ENCODE measurements at regions not wholly inside any gene's neighbourhood (a gene's known extent, or its start where the extent isn't known, plus 50 kb on each side); places are given as distances from the start of the nearest gene placed in this dataset.

GRCh38 chr2:16071865-16072637, 131.7 kb downstream of the MYCN start:
- no peak for ATAC-seq
- TF ChIP-seq ARNTL (CRISPR knock-in tag; IDR thresholded peaks at IDR 0.05; ENCODE audit: borderline replicate concordance, low read depth) (no peak), CSDC2 (CRISPR knock-in tag; IDR thresholded peaks at IDR 0.05) (no peak), ISL1 (CRISPR knock-in tag; IDR thresholded peaks at IDR 0.05) (no peak), CSRNP3 (CRISPR knock-in tag; IDR thresholded peaks at IDR 0.05) (no peak), TOX (CRISPR knock-in tag; IDR thresholded peaks at IDR 0.05; ENCODE audit: borderline replicate concordance) (no peak), CREB5 (CRISPR knock-in tag; IDR thresholded peaks at IDR 0.05; ENCODE audit: low read depth) (no peak), POU6F1 (CRISPR knock-in tag; IDR thresholded peaks at IDR 0.05; ENCODE audit: borderline replicate concordance, low read depth) (no peak), TSHZ2 (CRISPR knock-in tag; IDR thresholded peaks at IDR 0.05) (no peak), ZNF565 (CRISPR knock-in tag; conservative IDR thresholded peaks at IDR 0.05; ENCODE audit: low read depth) (no peak), PPARA (CRISPR knock-in tag; IDR thresholded peaks at IDR 0.05; ENCODE audit: borderline replicate concordance) (no peak), OSR1 (CRISPR knock-in tag; IDR thresholded peaks at IDR 0.05) (no peak), ZNF70 (CRISPR knock-in tag; IDR thresholded peaks at IDR 0.05) (no peak), SNAI2 (CRISPR knock-in tag; IDR thresholded peaks at IDR 0.05) (no peak), TCF4 (CRISPR knock-in tag; IDR thresholded peaks at IDR 0.05; ENCODE audit: borderline replicate concordance) (no peak), ZFP30 (CRISPR knock-in tag; IDR thresholded peaks at IDR 0.05) (no peak), PATZ1 (CRISPR knock-in tag; IDR thresholded peaks at IDR 0.05; ENCODE audit: borderline replicate concordance) (no peak), GLIS3 (CRISPR knock-in tag; IDR thresholded peaks at IDR 0.05) (no peak)

- TF ChIP-seq ZFP3 (CRISPR knock-in tag; IDR thresholded peaks at IDR 0.05) = peak; percentile 79; the same call in 1 of the 2 replicates
- no peak for TF ChIP-seq TCF4 (CRISPR knock-in tag; IDR thresholded peaks at IDR 0.05; ENCODE audit: borderline replicate concordance)
- ATAC-seq = no peak
Measured at GRCh38 chr2:16071039-16071864, 130.9 kb downstream of the MYCN start.

GRCh38 chr2:16070648-16070971, 130.3 kb downstream of the MYCN start:
- no peak for ATAC-seq
- no peak for TF ChIP-seq ZNF565 (CRISPR knock-in tag; conservative IDR thresholded peaks at IDR 0.05; ENCODE audit: low read depth)
- TF ChIP-seq PATZ1 (CRISPR knock-in tag; IDR thresholded peaks at IDR 0.05; ENCODE audit: borderline replicate concordance) = no peak
- no peak for TF ChIP-seq CSRNP3 (CRISPR knock-in tag; IDR thresholded peaks at IDR 0.05)
- no peak for TF ChIP-seq TCF4 (CRISPR knock-in tag; IDR thresholded peaks at IDR 0.05; ENCODE audit: borderline replicate concordance)
- TF ChIP-seq ESRRG (CRISPR knock-in tag; IDR thresholded peaks at IDR 0.05) = no peak
- TF ChIP-seq ZNF70 (CRISPR knock-in tag; IDR thresholded peaks at IDR 0.05) = no peak
- TF ChIP-seq RARB (CRISPR knock-in tag; IDR thresholded peaks at IDR 0.05) = no peak
- TF ChIP-seq ZFP30 (CRISPR knock-in tag; IDR thresholded peaks at IDR 0.05) = no peak
- no peak for TF ChIP-seq CREB5 (CRISPR knock-in tag; IDR thresholded peaks at IDR 0.05; ENCODE audit: low read depth)
- TF ChIP-seq PPARA (CRISPR knock-in tag; IDR thresholded peaks at IDR 0.05; ENCODE audit: borderline replicate concordance) = no peak
- TF ChIP-seq ARNTL (CRISPR knock-in tag; IDR thresholded peaks at IDR 0.05; ENCODE audit: borderline replicate concordance, low read depth) = no peak
- no peak for TF ChIP-seq GLIS3 (CRISPR knock-in tag; IDR thresholded peaks at IDR 0.05)
- TF ChIP-seq SNAI2 (CRISPR knock-in tag; IDR thresholded peaks at IDR 0.05) = no peak
